Kidney (tissue), 13 donors: ENCODE measurements at regions not wholly inside any gene's neighbourhood (a gene's known extent, or its start where the extent isn't known, plus 50 kb on each side); places are given as distances from the start of the nearest gene placed in this dataset.

Experiments used
- DNase-seq, 5 donors: peaks; one replicate each; pipeline ENCODE4 v3.0.0-alpha.2; 2013 to 2020
- FAIRE-seq: peaks from 2 replicates; lab custom pipeline; 2012; peaks lifted over from hg19 to GRCh38; lab: Jason Lieb, UNC
- H3K27ac ChIP-seq, 2 donors: one replicate each; pipeline ENCODE4 v1.7.0; 2013; ENCODE audit warnings: low read depth in 2 of 2, low read length in 2 of 2, inconsistent platforms in 1 of 2
- H3K27me3 ChIP-seq: one replicate; pipeline ENCODE4 v1.7.1; 2013; ENCODE audit warnings: low read length, inconsistent platforms; ENCODE audit not compliant: control insufficient read depth, insufficient read depth
- H3K36me3 ChIP-seq, 3 donors: one replicate each; pipeline versions ENCODE4 v1.7.0 to v1.7.1; 2013; ENCODE audit warnings: low read length in 3 of 3, control low read depth in 1 of 3, inconsistent platforms in 1 of 3; ENCODE audit not compliant: insufficient read depth in 3 of 3, control insufficient read depth in 2 of 3
- H3K4me1 ChIP-seq, 3 donors: one replicate each; pipeline versions ENCODE4 v1.7.0 to v1.7.1; 2013; ENCODE audit warnings: low read length in 3 of 3, inconsistent platforms in 1 of 3, low read depth in 1 of 3; ENCODE audit not compliant: control insufficient read depth in 2 of 3, insufficient read depth in 2 of 3
- H3K4me3 ChIP-seq, 3 donors: one replicate each; pipeline versions ENCODE4 v1.7.0 to v1.8.1; 2013; ENCODE audit warnings: low read length in 3 of 3, control low read depth in 1 of 3, inconsistent platforms in 1 of 3
- H3K9ac ChIP-seq, 3 donors: one replicate each; pipeline versions ENCODE4 v1.7.0 to v1.7.1; 2013; ENCODE audit warnings: low read length in 3 of 3, control low read depth in 1 of 3, inconsistent platforms in 1 of 3
- H3K9me3 ChIP-seq, 3 donors: one replicate each; pipeline versions ENCODE4 v1.7.0 to v1.7.1; 2013; ENCODE audit warnings: low read length in 3 of 3, control low read depth in 1 of 3, inconsistent platforms in 1 of 3; ENCODE audit not compliant: control insufficient read depth in 2 of 3, insufficient read depth in 1 of 3
- CTCF ChIP-seq: IDR thresholded peaks from 3 replicates; pipeline ENCODE4 v1.5.1; 2012; ENCODE audit warnings: mild to moderate bottlenecking, moderate library complexity, borderline replicate concordance; ENCODE audit not compliant: insufficient read depth; ENCODE audit errors: extremely low read depth
- intact Hi-C: fragments of 100-400 bp; cut with DNase I; formaldehyde crosslinking; loops from one replicate; pipeline ENCODE4 v1.11.1; 2022
- donor health status: control.
- donor health status: control.
- donor health status: control.
- donor health status: control.
- donor health status: control.
- donor health status: DM: yes; HTN: yes; CAD: no.
- donor health status: Normal renal cell carcinoma (clear cell type).

GRCh38 chr5:125338440-125339174 is 592.2 kb upstream of the ZNF608 start:
- H3K27me3 ChIP-seq = no peaks in the 10 kb centered on the region
- FAIRE-seq (no peak), DNase-seq (no peak)
- H3K36me3 ChIP-seq = no peaks in the 10 kb centered on the region
- TF ChIP-seq CTCF = no peak
- intact Hi-C loops = no loop called here
- H3K4me1 ChIP-seq = no peaks in the 10 kb centered on the region
- no peak overlapping the region for H3K4me3 ChIP-seq
- H3K9me3 ChIP-seq = no peaks in the 10 kb centered on the region
- H3K27ac ChIP-seq = no peak overlapping the region
- no peak overlapping the region for H3K9ac ChIP-seq

GRCh38 chr5:125341436-125341835 is 595.0 kb upstream of the ZNF608 start:
- no peaks in the 10 kb centered on the region for H3K9me3 ChIP-seq
- H3K27me3 ChIP-seq = no peaks in the 10 kb centered on the region
- no peak for FAIRE-seq
- no peak overlapping the region for H3K27ac ChIP-seq
- DNase-seq = no peak
- H3K4me3 ChIP-seq = no peak overlapping the region
- no peak overlapping the region for H3K9ac ChIP-seq
- TF ChIP-seq CTCF = no peak
- no peaks in the 10 kb centered on the region for H3K36me3 ChIP-seq
- intact Hi-C loops = no loop called here
- no peaks in the 10 kb centered on the region for H3K4me1 ChIP-seq

- Histone ChIP-seq H3K27ac (no peak overlapping the region), H3K9ac (no peak overlapping the region), H3K36me3 (no peaks in the 10 kb centered on the region), H3K9me3 (no peaks in the 10 kb centered on the region), H3K27me3 (no peaks in the 10 kb centered on the region), H3K4me3 (no peak overlapping the region), H3K4me1 (no peaks in the 10 kb centered on the region)
- FAIRE-seq (no peak), DNase-seq (peak in 1 of 5 donors; percentile 30)
- intact Hi-C loops = no loop called here
- TF ChIP-seq CTCF = no peak
Observed at GRCh38 chr5:125343015-125343414, 596.6 kb upstream of the ZNF608 start.

GRCh38 chr5:125346316-125346715 is 599.9 kb upstream of the ZNF608 start:
- Histone ChIP-seq H3K4me1 (peaks cover 0 to 3% (median 0%) of the 10 kb centered on the region in 3 donors), H3K9me3 (no peaks in the 10 kb centered on the region), H3K36me3 (no peaks in the 10 kb centered on the region), H3K27me3 (no peaks in the 10 kb centered on the region), H3K4me3 (no peak overlapping the region), H3K27ac (no peak overlapping the region), H3K9ac (no peak overlapping the region)
- FAIRE-seq (no peak), DNase-seq (no peak)
- TF ChIP-seq CTCF = no peak
- intact Hi-C loops = no loop called here
